GM12878 (cell line): ENCODE measurements at regions not wholly inside any gene's neighbourhood (a gene's known extent, or its start where the extent isn't known, plus 50 kb on each side); places are given as distances from the start of the nearest gene placed in this dataset.

ENCODE experiments used
- ATAC-seq: fragments of 200-7000 bp; cut with Tn5 transposase; 3 replicates; pipeline ENCODE4 v1.9.1; 2020; ENCODE audit warnings: mild to moderate bottlenecking, moderate library complexity
- BruUV-seq: library from RNA; stranded (reverse); fragments of 400-500 nt; replicated peaks from 2 replicates; lab custom pipeline; 2021; lab: Mats Ljungman, UMichigan
- CTCF ChIA-PET: fragments of 300-600 bp; sonication (Branson Sonifier 250); formaldehyde crosslinking; extraction: SDS; loops from one replicate; lab custom pipeline; 2021; ENCODE audit warnings: inconsistent platforms; lab: Yijun Ruan, JAX
- POLR2A ChIA-PET: fragments of 350-600 bp; formaldehyde crosslinking; extraction: SDS; loops from one replicate; lab custom pipeline; 2021; ENCODE audit warnings: inconsistent platforms; lab: Charles Lee
- RAD21 ChIA-PET: fragments of 300-600 bp; sonication (Branson Sonifier 250); formaldehyde crosslinking; loops from one replicate; lab custom pipeline; 2023; ENCODE audit warnings: antibody characterized with exemption; ENCODE audit not compliant: unreplicated experiment; lab: Charles Lee
- SMC1A ChIA-PET: fragments of 300-600 bp; sonication (Branson Sonifier 250); formaldehyde crosslinking; loops from one replicate; lab custom pipeline; 2023; ENCODE audit not compliant: unreplicated experiment, uncharacterized antibody; lab: Charles Lee
- DNase-seq: peaks from one replicate; pipeline ENCODE4 v3.0.0-alpha.2; 2011; ENCODE audit warnings: low read depth, low spot score
- FAIRE-seq: peaks from 3 replicates; lab custom pipeline; 2011; peaks lifted over from hg19 to GRCh38; lab: Jason Lieb, UNC
- H2AFZ ChIP-seq: 2 replicates; pipeline ENCODE4 v1.6.0; 2011; ENCODE audit warnings: low read depth, low read length, control low read depth; ENCODE audit not compliant: control insufficient read depth
- H3K27ac ChIP-seq: 2 replicates; pipeline ENCODE4 v1.5.1; 2011; ENCODE audit warnings: control low read depth; ENCODE audit not compliant: control insufficient read depth, insufficient read depth
- H3K27me3 ChIP-seq, 2 experiments: replicated peaks in 1 of 2; 2 replicates each; pipeline versions ENCODE4 v1.6.0 to v1.6.1; 2011; ENCODE audit warnings: low read length in 1 of 2; ENCODE audit not compliant: control insufficient read depth in 2 of 2, insufficient read depth in 2 of 2
- H3K36me3 ChIP-seq, 2 experiments: 2 replicates each; pipeline ENCODE4 v1.5.1; 2011; ENCODE audit warnings: low read length in 1 of 2; ENCODE audit not compliant: control insufficient read depth in 2 of 2, insufficient read depth in 2 of 2
- H3K4me1 ChIP-seq: 2 replicates; pipeline ENCODE4 v1.6.1; 2011; ENCODE audit warnings: mild to moderate bottlenecking, low read length, moderate library complexity, mixed read lengths; ENCODE audit not compliant: control insufficient read depth, insufficient read depth
- H3K4me2 ChIP-seq: 2 replicates; pipeline ENCODE4 v1.6.0; 2011; ENCODE audit warnings: control low read depth; ENCODE audit not compliant: control insufficient read depth, insufficient read depth
- H3K4me3 ChIP-seq: fragments of 200-600 bp; sonication (generic); 2 replicates; pipeline ENCODE4 v1.5.1; 2016
- H3K79me2 ChIP-seq: 2 replicates; pipeline ENCODE4 v1.6.0; 2011; ENCODE audit warnings: low read length; ENCODE audit not compliant: control insufficient read depth, insufficient read depth
- H3K9ac ChIP-seq: 2 replicates; pipeline ENCODE4 v1.8.0; 2011; ENCODE audit warnings: low read length, control low read depth, mixed read lengths; ENCODE audit not compliant: control insufficient read depth, insufficient read depth
- H3K9me3 ChIP-seq: replicated peaks from 3 replicates; pipeline ENCODE4 v1.5.1; 2011; ENCODE audit warnings: mild to moderate bottlenecking, low read length; ENCODE audit not compliant: control insufficient read depth, insufficient read depth
- H4K20me1 ChIP-seq: 2 replicates; pipeline ENCODE4 v1.6.0; 2011; ENCODE audit not compliant: control insufficient read depth, insufficient read depth
- BMI1 ChIP-seq: fragments of 450-650 bp; IDR thresholded peaks from 2 replicates; pipeline ENCODE4 v1.6.1; 2016; ENCODE audit warnings: mild to moderate bottlenecking, moderate library complexity, borderline replicate concordance
- BRCA1 ChIP-seq: IDR thresholded peaks from 2 replicates; pipeline ENCODE4 v1.6.1; 2011; ENCODE audit warnings: low read depth, low read length, improper control_type of control experiment
- CHD2 ChIP-seq: IDR thresholded peaks from 2 replicates; pipeline ENCODE4 v1.6.1; 2011; ENCODE audit warnings: low read depth, low read length, improper control_type of control experiment, borderline replicate concordance
- EGR1 ChIP-seq, 2 experiments: IDR thresholded peaks; 1 replicate in 1 of 2; 2 replicates in 1 of 2; pipeline ENCODE4 v1.6.1; 2011 to 2012; ENCODE audit warnings: low read depth in 2 of 2, low read length in 2 of 2, borderline replicate concordance in 1 of 2, mild to moderate bottlenecking in 1 of 2, moderate library complexity in 1 of 2
- FOXK2 ChIP-seq: fragments of 450-650 bp; IDR thresholded peaks from 2 replicates; pipeline ENCODE4 v1.6.1; 2017; ENCODE audit warnings: mild to moderate bottlenecking, moderate library complexity
- IKZF1 ChIP-seq: fragments of 450-650 bp; conservative IDR thresholded peaks from 2 replicates; pipeline ENCODE4 v1.6.1; 2017; ENCODE audit warnings: antibody characterized with exemption, mild to moderate bottlenecking
- KDM1A ChIP-seq: fragments of 200-600 bp; sonication (generic); IDR thresholded peaks from 2 replicates; pipeline ENCODE4 v1.6.1; 2016; ENCODE audit warnings: borderline replicate concordance
- MAX ChIP-seq: IDR thresholded peaks from 2 replicates; pipeline ENCODE4 v1.6.1; 2012; ENCODE audit warnings: low read depth, low read length, improper control_type of control experiment
- MLLT1 ChIP-seq: fragments of 450-650 bp; IDR thresholded peaks from 2 replicates; pipeline ENCODE4 v1.6.1; 2016; ENCODE audit warnings: mild to moderate bottlenecking
- NR2C2 ChIP-seq: IDR thresholded peaks from 2 replicates; pipeline ENCODE4 v1.6.1; 2011; ENCODE audit warnings: borderline replicate concordance, low read depth; ENCODE audit not compliant: control insufficient read depth, insufficient read length
- RCOR1 ChIP-seq: conservative IDR thresholded peaks from 2 replicates; pipeline ENCODE4 v1.6.1; 2012; ENCODE audit warnings: low read depth, low read length, improper control_type of control experiment
- SMAD5 ChIP-seq: IDR thresholded peaks from 2 replicates; pipeline ENCODE4 v1.6.1; 2016; ENCODE audit warnings: antibody characterized with exemption, low read depth
- SUZ12 ChIP-seq: fragments of 200-600 bp; sonication (generic); IDR thresholded peaks from one replicate; pipeline ENCODE4 v1.6.1; 2018; ENCODE audit warnings: antibody characterized with exemption, mild to moderate bottlenecking; ENCODE audit not compliant: unreplicated experiment
- TARDBP ChIP-seq: IDR thresholded peaks from 2 replicates; pipeline ENCODE4 v1.6.1; 2016; ENCODE audit warnings: borderline replicate concordance
- ZNF384 ChIP-seq: IDR thresholded peaks from 2 replicates; pipeline ENCODE4 v1.6.1; 2012; ENCODE audit warnings: low read depth, mild to moderate bottlenecking, low read length, improper control_type of control experiment, borderline replicate concordance
- ZZZ3 ChIP-seq: IDR thresholded peaks from 2 replicates; pipeline ENCODE4 v1.6.1; 2011; ENCODE audit warnings: low read depth; ENCODE audit not compliant: control insufficient read depth, insufficient read length
- WGBS: methylation state at CpG from one replicate; pipeline ENCODE4 v1.1.6; 2016; ENCODE audit warnings: low lambda C conversion rate; ENCODE audit not compliant: insufficient replicate concordance, insufficient coverage; ENCODE audit errors: missing lambda C conversion rate; 5-methylcytosine and 5-hydroxymethylcytosine counted together
- in situ Hi-C: fragments of 300-500 bp; cut with MboI; formaldehyde crosslinking; loops from 9 replicates; pipeline ENCODE4 v1.14.3; 2018; ENCODE audit warnings: mixed read lengths
- intact Hi-C: fragments of 100-400 bp; cut with micrococcal nuclease; formaldehyde crosslinking; loops from one replicate; pipeline ENCODE4 v1.14.2; 2022; ENCODE audit not compliant: unreplicated experiment
- TF ChIP-seq, protein P1 (sequence below): fragments of 450-650 bp; IDR thresholded peaks from 2 replicates; pipeline ENCODE4 v1.6.1; 2014; ENCODE audit warnings: mild to moderate bottlenecking

DNA sequence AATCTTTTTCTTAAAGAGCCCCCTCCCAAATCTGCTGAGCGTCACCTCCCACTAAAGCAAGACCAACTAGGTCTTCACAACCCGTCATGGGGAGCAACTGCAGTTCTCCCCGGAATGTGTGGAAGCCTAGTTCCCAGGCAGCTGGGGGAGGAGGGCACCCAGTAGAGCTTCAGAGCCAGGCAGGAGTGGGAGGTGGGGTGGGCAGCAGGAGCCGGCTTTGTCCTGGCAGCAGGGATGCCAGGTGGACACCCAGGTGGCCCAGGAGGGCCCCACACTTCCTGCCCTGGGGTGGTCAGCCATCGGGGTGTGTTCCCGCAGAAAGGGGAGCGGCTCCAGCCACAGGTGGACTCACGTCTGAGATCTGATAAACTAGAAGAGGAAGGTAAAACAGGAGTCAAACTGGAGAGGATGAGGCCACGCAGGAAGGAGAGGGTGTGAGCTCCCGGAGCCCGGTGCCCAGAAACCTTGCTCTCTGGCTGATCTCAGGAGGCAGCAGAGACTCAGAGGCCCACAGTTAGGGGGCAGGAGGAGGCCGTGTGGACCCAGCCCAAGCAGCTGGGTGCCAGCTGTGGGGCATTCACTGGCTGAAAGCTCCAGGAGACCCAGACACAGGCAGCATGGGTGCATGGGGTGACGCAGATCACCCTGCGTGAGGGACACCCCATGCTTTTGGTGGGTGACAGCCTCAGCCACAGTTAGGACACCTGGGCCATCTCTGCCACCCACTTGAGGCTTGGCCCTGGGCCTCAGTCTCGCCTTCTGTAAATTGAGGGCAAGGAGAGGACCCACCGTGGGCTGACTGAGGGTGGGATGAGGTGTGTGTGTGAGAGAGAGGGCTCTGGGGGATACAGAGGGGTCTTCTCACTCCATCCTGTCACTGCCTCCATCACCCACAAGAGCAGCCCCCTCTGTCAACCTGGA, 260.8 kb upstream of the TNRC6C start (continued):
- TF ChIP-seq ZNF384 = no peak
- TF ChIP-seq SUZ12 = no peak
- no peak for TF ChIP-seq KDM1A
- no peak for TF ChIP-seq MAX
- TF ChIP-seq BRCA1 = no peak

GRCh38 chr17:77698903-77699623, 259.4 kb upstream of the TNRC6C start:
- H3K4me2 ChIP-seq = no peak overlapping the region
- no peak overlapping the region for H3K27ac ChIP-seq
- CTCF ChIA-PET = no interaction called here
- no TSS peak for BruUV-seq
- 38% methylated on average over 21 of the region's 21 CpGs for WGBS
- no peak for ATAC-seq
- no peak overlapping the region for H3K9ac ChIP-seq
- RAD21 ChIA-PET = no interaction called here
- H3K4me3 ChIP-seq = no peak overlapping the region
- in situ Hi-C loops = no loop called here
- SMC1A ChIA-PET = no interaction called here
- no peaks in the 10 kb centered on the region for H3K4me1 ChIP-seq
- H3K79me2 ChIP-seq = no peaks in the 10 kb centered on the region
- intact Hi-C loops = no loop called here
- H2AFZ ChIP-seq = no peak overlapping the region
- H3K9me3 ChIP-seq = peaks cover 8% of the 10 kb centered on the region; the same call in 2 of the 3 replicates
- no peaks in the 10 kb centered on the region for H4K20me1 ChIP-seq
- peaks cover 1 to 2% of the 10 kb centered on the region in 2 experiments; a peak in 3 of 4 replicates for H3K27me3 ChIP-seq
- POLR2A ChIA-PET = no interaction called here
- DNase-seq = no peak
- FAIRE-seq = no peak
- H3K36me3 ChIP-seq = no peaks in the 10 kb centered on the region
- no peak for TF ChIP-seq MLLT1
- TF ChIP-seq, protein P1, sequence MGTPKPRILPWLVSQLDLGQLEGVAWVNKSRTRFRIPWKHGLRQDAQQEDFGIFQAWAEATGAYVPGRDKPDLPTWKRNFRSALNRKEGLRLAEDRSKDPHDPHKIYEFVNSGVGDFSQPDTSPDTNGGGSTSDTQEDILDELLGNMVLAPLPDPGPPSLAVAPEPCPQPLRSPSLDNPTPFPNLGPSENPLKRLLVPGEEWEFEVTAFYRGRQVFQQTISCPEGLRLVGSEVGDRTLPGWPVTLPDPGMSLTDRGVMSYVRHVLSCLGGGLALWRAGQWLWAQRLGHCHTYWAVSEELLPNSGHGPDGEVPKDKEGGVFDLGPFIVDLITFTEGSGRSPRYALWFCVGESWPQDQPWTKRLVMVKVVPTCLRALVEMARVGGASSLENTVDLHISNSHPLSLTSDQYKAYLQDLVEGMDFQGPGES = no peak
- TF ChIP-seq ZZZ3 = no peak
- no peak for TF ChIP-seq CHD2
- TF ChIP-seq BMI1 = no peak
- TF ChIP-seq NR2C2 = no peak
- no peak for TF ChIP-seq SMAD5
- TF ChIP-seq IKZF1 = no peak
- TF ChIP-seq RCOR1 = no peak
- TF ChIP-seq EGR1 (IDR thresholded peaks at IDR 0.05; ENCODE audit: borderline replicate concordance in 1 of 2, low read depth in 2 of 2, low read length in 2 of 2) = no peak
- no peak for TF ChIP-seq FOXK2
- TF ChIP-seq TARDBP = no peak
